G401.6 (cell line): ENCODE measurements at regions not wholly inside any gene's neighbourhood (a gene's known extent, or its start where the extent isn't known, plus 50 kb on each side); places are given as distances from the start of the nearest gene placed in this dataset.

ENCODE experiments used
- FAIRE-seq: peaks from 2 replicates; lab custom pipeline; 2012; peaks lifted over from hg19 to GRCh38; lab: Jason Lieb, UNC

- no peak for FAIRE-seq
Observed at GRCh38 chr4:4808086-4808485, 51.4 kb upstream of the MSX1 start.

- FAIRE-seq: no peak
Observed at GRCh38 chr4:4805887-4806286, 53.6 kb upstream of the MSX1 start.

GRCh38 chr4:4803912-4804296 is 55.6 kb upstream of the MSX1 start:
- FAIRE-seq: no peak

GRCh38 chr4:4803216-4803911 is 56.1 kb upstream of the MSX1 start:
- FAIRE-seq: no peak

GRCh38 chr4:4800646-4801408 is 58.6 kb upstream of the MSX1 start:
- no peak for FAIRE-seq

GRCh38 chr4:4794421-4794820 is 65.0 kb upstream of the MSX1 start:
- FAIRE-seq: no peak

- FAIRE-seq: no peak
Observed at GRCh38 chr4:4792466-4792865, 67.0 kb upstream of the MSX1 start.

GRCh38 chr4:4791299-4792111 is 68.0 kb upstream of the MSX1 start:
- FAIRE-seq: no peak

- no peak for FAIRE-seq
Observed at GRCh38 chr4:4789462-4789861, 70.0 kb upstream of the MSX1 start.

- no peak for FAIRE-seq
Observed at GRCh38 chr4:4788573-4788972, 70.9 kb upstream of the MSX1 start.

GRCh38 chr4:4787421-4787820 is 72.0 kb upstream of the MSX1 start:
- FAIRE-seq: no peak

- no peak for FAIRE-seq
Observed at GRCh38 chr4:4784379-4784778, 75.1 kb upstream of the MSX1 start.

- no peak for FAIRE-seq
Observed at GRCh38 chr4:4783847-4784246, 75.6 kb upstream of the MSX1 start.

- FAIRE-seq: no peak
Observed at GRCh38 chr4:4782969-4783368, 76.5 kb upstream of the MSX1 start.

- FAIRE-seq: no peak
Observed at GRCh38 chr4:4781936-4782707, 77.3 kb upstream of the MSX1 start.

GRCh38 chr4:4780729-4781244 is 78.7 kb upstream of the MSX1 start:
- no peak for FAIRE-seq

- FAIRE-seq: no peak
Observed at GRCh38 chr4:4779486-4779885, 80.0 kb upstream of the MSX1 start.

- FAIRE-seq: no peak
Observed at GRCh38 chr4:4779054-4779453, 80.4 kb upstream of the MSX1 start.

- FAIRE-seq: no peak
Observed at GRCh38 chr4:4778554-4778953, 80.9 kb upstream of the MSX1 start.

- no peak for FAIRE-seq
Observed at GRCh38 chr4:4776934-4777333, 82.5 kb upstream of the MSX1 start.

GRCh38 chr4:4776335-4776734 is 83.1 kb upstream of the MSX1 start:
- FAIRE-seq: no peak

- FAIRE-seq: no peak
Observed at GRCh38 chr4:4775493-4776004, 83.9 kb upstream of the MSX1 start.
